BJ (cell line): ENCODE measurements at regions not wholly inside any gene's neighbourhood (a gene's known extent, or its start where the extent isn't known, plus 50 kb on each side); places are given as distances from the start of the nearest gene placed in this dataset.

Experiments used
- CTCF ChIA-PET: fragments of 350-600 bp; formaldehyde crosslinking; extraction: SDS; loops from one replicate; lab custom pipeline; 2021; ENCODE audit warnings: antibody characterized with exemption, inconsistent platforms; lab: Yijun Ruan, JAX
- POLR2A ChIA-PET: fragments of 300-600 bp; sonication (Branson Sonifier 250); formaldehyde crosslinking; extraction: SDS; loops from one replicate; lab custom pipeline; 2021; ENCODE audit warnings: antibody characterized with exemption; lab: Charles Lee
- DNase-seq: peaks from one replicate; pipeline ENCODE4 v3.0.0-alpha.2; 2011; ENCODE audit warnings: low read depth
- H3K27me3 ChIP-seq: 2 replicates; pipeline ENCODE4 v1.6.0; 2011; ENCODE audit warnings: low read length; ENCODE audit not compliant: control insufficient read depth, insufficient read depth
- H3K36me3 ChIP-seq: 2 replicates; pipeline ENCODE4 v1.5.1; 2011; ENCODE audit warnings: low read length; ENCODE audit not compliant: control insufficient read depth, insufficient read depth
- H3K4me3 ChIP-seq: 2 replicates; pipeline ENCODE4 v1.5.1; 2011; ENCODE audit warnings: low read depth, mild to moderate bottlenecking, control low read depth, low read length
- TF ChIP-seq, protein P1 (sequence below): IDR thresholded peaks from 2 replicates; pipeline ENCODE4 v1.5.1; 2011; ENCODE audit warnings: low read depth, mild to moderate bottlenecking, control low read depth, inconsistent platforms, low read length, moderate library complexity; ENCODE audit not compliant: insufficient read depth

DNA sequence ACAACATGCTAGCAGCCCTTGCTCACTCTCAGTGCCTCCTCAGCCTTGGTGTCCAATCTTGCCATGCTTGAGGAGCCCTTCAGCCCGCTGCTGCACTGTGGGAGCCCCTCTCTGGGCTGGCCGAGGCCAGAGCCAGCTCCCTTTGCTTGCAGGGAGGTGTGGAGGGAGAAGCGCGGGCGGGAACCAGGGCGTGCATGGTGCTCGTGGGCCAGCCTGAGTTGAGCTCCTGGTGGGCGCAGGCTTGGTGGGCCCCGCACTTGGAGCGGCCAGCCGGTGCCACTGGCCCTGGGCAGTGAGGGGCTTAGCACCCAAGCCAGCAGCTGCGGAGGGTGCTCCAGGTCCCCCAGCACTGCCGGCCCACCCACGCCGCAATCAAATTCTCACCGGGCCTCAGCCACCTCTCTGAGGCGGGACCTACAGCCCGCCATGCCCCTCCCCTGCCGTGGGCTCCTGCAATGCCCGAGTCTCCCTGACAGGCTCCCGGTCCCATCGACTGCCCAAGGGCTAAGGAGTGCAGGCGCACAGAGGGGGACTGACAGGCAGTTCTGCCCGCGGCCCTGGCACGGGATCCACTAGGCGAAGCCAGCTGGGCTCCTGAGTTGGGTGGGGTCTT, 333.5 kb downstream of the KCNN2 start:
- Histone ChIP-seq H3K27me3 (no peaks in the 10 kb centered on the region), H3K4me3 (no peak overlapping the region), H3K36me3 (no peaks in the 10 kb centered on the region)
- POLR2A ChIA-PET, result no interaction called here
- CTCF ChIA-PET, result no interaction called here
- DNase-seq, result no peak
- TF ChIP-seq, protein P1, sequence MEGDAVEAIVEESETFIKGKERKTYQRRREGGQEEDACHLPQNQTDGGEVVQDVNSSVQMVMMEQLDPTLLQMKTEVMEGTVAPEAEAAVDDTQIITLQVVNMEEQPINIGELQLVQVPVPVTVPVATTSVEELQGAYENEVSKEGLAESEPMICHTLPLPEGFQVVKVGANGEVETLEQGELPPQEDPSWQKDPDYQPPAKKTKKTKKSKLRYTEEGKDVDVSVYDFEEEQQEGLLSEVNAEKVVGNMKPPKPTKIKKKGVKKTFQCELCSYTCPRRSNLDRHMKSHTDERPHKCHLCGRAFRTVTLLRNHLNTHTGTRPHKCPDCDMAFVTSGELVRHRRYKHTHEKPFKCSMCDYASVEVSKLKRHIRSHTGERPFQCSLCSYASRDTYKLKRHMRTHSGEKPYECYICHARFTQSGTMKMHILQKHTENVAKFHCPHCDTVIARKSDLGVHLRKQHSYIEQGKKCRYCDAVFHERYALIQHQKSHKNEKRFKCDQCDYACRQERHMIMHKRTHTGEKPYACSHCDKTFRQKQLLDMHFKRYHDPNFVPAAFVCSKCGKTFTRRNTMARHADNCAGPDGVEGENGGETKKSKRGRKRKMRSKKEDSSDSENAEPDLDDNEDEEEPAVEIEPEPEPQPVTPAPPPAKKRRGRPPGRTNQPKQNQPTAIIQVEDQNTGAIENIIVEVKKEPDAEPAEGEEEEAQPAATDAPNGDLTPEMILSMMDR, result no peak

DNA sequence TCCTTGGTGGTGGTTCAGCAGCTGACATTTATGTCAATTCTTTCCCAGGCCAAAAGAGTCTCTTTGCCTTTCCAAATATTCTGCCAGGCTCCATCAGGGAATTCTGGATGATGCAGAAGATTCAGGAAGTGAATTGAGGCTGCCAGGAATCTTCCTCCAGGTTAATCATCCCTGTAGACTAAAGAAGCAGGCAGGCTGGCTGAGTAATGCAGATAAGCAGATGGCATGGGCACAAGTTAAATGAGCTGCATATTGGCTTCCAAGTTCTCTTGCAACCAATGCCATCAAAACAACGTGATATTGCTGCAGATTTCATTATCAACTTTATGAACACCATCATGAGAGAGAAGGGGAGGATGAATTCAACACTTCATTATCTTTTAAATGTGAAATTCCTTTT, 324.5 kb downstream of the KCNN2 start:
- POLR2A ChIA-PET, result no interaction called here
- TF ChIP-seq, protein P1, result no peak

DNA sequence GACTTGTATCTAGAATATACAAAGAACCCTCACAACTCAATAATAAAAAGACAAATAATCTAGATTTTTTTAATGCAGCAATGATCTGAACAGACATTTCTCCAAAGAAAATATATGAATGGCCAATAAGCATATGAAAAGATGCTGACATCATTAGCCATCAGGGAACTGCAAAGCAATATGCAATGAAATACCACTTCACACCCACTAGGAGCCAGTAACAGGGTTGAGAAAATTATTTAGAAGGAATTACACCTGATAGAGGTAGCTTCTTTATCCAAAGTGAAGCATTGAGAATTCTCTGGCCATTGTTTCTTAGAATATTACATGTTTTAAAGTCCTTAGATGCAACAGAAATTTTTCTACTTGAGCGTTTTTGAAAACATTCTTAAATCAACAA, 316.9 kb downstream of the KCNN2 start:
- TF ChIP-seq, protein P1, result no peak

More for the DNA sequence above, 324.5 kb downstream of the KCNN2 start:
- DNase-seq, result no peak
- H3K4me3 ChIP-seq, result no peak overlapping the region
- no peaks in the 10 kb centered on the region for H3K36me3 ChIP-seq
- CTCF ChIA-PET, result no interaction called here
- H3K27me3 ChIP-seq, result no peaks in the 10 kb centered on the region

DNA sequence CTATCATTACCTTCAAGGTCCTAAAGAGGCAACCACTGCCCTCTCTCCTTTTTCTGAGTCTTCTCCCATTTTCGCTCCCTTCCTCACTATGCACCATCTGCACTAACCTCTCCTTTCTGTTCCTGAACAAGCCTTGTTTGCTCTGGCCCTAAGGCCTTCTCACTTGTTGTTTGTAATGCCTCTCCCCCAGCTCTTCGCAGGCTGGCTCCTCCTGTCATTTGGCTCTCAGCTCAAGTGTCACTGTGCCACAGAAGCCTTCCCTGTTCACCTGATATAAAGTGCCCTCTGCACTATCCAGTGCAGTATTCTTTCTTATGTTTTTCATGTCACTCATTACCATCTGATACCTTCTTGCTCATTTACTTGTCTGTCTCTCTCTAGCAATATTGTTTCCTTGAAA, 303.7 kb downstream of the KCNN2 start:
- CTCF ChIA-PET, result no interaction called here
- Histone ChIP-seq H3K27me3 (no peaks in the 10 kb centered on the region), H3K4me3 (no peak overlapping the region), H3K36me3 (no peaks in the 10 kb centered on the region)
- no peak for DNase-seq
- TF ChIP-seq, protein P1, result no peak
- POLR2A ChIA-PET, result no interaction called here

More for the DNA sequence above, 316.9 kb downstream of the KCNN2 start:
- no peaks in the 10 kb centered on the region for H3K36me3 ChIP-seq
- no peak for DNase-seq
- H3K27me3 ChIP-seq, result no peaks in the 10 kb centered on the region
- H3K4me3 ChIP-seq, result no peak overlapping the region
- CTCF ChIA-PET, result no interaction called here
- POLR2A ChIA-PET, result no interaction called here

DNA sequence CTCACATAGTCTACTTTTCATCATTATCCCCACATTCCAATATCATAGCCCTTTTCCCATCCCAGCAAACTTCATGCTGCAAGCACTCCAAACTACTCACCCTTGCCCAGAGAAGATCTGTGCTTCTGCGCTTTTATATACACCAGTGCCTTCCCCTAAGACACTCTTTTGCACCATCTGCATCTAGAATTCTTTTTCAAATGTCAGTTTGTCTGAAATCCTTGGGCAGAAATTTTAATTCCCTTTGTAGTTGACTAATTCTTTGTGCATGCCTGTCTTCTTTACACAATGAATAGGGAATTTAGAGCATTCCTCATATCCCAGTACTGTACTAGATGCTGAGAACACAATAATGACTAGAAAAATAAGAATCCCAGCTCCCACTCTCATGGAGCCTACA, 298.9 kb downstream of the KCNN2 start:
- POLR2A ChIA-PET, result no interaction called here
- TF ChIP-seq, protein P1, result no peak
- CTCF ChIA-PET, result no interaction called here
- no peaks in the 10 kb centered on the region for H3K36me3 ChIP-seq
- no peak overlapping the region for H3K4me3 ChIP-seq
- no peaks in the 10 kb centered on the region for H3K27me3 ChIP-seq
- no peak for DNase-seq
